Stimulated activated CD8-positive, alpha-beta memory T cell treated with anti-CD3 and anti-CD28 coated beads, Interleukin-7, amount 100 ng/mL, for 24 hours (primary cell): ENCODE measurements at regions not wholly inside any gene's neighbourhood (a gene's known extent, or its start where the extent isn't known, plus 50 kb on each side); places are given as distances from the start of the nearest gene placed in this dataset.

ENCODE experiments used
- DNase-seq: peaks from one replicate; pipeline ENCODE4 v3.0.0-alpha.2; 2020; ENCODE audit warnings: low read depth

DNA sequence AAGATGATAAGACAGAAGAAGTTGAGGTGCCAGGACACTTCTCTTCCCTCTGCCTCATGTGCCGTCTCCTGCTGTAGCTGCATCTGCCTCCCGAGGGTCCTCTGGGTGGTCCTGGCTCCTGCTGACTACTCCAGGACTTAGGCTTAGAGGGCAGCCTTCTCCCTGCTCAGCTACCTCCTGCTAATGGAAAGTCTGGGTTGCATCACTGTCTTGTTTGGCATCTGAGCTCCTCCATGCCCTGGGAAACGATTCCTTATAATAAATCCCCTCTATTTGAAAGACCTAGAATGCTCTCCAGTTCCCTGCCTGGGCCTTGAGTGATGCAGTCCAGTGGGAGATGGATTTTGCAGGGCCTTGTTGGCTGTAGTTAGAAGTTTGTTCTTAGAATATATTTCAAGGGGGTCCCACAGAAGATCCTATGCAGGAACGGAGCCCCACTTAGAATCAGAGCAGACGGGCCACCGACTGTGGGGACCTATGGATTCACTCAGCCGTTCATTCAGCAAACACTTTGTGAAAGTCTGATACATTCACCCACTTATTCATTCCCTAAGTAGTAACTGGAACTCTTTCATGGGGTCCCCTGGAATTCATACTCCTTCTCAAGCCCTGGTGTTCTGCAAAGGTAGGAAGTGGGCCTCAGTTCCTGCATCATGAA is 269.8 kb upstream of the HDAC4 start:
- DNase-seq, result no peak

DNA sequence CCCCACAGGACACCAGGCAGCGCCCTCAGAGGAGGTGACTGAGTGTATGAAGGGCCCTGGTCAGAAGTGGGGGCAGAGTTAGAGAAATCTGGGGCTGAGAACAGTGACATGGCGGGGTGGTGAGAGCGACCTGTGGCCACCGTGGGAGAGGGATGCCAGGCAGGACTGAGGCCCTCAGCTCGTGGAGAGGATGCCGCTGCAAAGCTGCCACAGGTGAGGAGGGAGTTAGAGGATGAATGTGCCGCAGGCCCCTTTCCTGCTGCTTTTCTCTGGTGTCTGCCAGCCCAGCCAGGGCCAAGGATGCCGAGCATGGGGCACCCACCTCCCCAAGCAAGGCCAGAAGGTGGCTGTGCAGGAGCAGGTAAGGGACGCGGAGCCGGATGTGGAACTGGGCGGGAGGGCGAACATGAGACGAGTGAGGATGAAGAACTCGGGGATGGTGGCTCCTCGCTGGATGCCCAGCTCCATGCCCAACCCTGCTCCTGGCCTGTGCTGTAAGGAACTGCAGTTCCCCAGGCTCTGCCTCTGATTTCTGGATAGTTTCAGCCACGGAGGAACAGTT is 269.2 kb upstream of the HDAC4 start:
- DNase-seq, result no peak

DNA sequence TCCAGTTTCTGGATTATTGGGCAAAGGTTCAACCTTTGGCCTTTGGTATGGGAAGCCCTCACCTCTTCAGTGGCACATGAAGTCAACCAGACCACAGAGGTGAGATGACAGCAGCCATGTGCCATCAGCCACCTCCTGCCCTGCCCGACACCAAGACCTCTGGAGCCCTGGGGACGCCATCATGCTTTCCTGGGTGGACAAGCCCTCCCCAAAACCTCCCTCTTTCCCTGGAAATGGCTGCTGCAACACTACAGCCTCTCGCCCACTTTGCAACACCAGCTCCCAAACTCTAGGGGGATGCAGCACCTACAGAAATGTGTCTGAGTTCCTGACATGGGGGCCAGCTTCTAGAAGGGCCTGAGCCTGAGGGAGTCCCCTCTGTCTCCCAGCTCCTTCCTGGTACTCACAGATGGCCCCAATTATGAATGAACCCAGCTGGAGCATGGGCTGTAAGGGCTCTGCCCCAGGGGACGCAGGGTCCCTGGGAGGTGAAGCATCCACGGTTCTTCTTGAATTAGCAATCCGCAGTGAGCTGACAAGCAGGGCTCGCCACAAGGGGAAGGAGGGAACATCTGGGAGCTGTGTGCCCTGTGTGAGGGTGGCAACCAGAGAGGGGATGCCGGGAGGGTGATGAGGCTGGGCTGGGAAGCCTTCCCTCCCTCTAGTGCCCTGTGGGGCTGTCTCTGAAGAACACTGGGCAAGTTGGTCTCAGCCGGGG is 268.5 kb upstream of the HDAC4 start:
- no peak for DNase-seq

DNA sequence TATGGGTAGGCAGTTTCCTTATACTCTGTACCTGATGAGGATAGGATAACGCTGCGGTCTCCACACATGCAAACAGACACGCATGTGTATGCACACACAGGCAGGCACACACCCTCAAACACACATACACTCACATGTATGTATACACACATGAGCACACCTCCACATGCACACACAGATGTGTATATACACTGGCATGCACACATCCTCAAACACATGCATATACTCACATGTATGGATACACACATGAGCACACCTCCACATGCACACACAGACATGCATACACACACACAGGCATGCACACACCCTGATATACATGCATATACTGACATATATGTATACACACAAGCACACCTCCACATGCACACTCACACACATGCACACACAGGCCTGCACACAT is 267.8 kb upstream of the HDAC4 start:
- no peak for DNase-seq

DNA sequence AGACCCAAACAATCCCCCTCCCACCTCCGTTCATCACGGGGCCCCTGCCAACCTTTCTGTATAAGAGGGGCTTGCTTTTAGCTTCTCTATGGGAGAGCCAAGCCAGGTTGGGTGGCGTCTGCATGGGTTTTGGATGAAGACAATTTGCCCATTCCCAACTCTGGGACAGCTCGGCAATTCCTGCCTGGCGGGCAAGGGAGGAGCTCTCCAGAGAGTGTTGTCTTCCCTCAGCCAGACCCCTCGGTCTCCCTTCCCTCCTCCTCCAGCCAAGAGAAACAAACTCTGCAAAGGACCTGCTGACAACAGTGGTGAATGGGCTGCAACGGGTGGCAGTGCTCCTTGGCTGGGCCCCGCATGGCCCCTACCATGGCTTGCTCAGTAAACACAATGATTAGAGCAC is 267.2 kb upstream of the HDAC4 start:
- DNase-seq, result no peak

DNA sequence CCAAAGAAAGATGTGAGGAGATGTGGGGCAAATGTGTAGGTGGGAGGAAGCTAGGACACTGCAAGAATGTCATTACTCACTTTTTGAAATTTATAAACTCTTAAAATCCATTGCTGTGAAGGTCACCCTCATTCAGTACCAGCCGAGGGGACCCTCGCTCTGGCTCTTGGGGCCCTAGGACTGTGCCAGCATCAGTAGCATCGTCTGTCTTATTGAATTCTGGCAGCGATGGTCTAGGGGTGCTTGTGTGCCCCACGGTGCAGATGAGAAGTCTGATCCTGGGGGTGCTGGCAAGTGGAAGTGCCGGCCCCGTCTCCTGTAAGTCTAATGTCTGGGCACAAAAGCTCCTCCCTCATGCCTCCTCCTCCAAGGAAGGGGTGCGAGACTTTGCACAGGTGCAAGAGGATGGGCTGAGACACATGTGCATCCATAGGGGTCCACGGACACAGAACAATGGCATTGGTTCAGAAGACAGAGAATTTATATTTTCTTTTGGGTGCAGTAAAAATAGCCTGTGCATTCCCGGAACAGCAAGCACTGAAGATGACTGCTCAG is 266.7 kb upstream of the HDAC4 start:
- no peak for DNase-seq

DNA sequence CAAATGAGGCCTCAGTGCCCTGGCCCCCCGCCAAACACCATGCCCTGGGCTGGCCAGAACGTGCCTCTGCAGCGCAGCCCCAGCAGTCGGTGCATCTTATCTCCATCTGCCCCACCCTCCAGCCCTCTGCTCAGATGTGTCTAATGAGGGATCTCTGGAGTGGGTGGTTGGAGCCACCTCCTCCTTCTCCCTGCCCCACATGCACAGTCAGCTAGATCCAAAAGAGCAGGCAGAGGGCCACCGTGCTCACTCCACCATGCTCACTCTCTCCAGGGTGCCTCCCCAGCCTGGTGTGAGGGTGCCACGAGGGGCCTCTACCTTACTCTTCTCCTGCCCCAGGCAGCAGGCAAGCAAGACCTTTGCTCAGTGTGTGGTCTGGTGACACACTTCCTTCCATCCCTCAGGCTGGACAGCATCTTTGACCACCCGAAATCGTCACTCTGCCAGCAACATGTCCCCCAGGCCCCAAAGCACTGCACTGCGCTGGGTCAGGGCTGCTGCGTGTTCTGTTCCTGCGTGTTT is 266.1 kb upstream of the HDAC4 start:
- DNase-seq, result no peak

DNA sequence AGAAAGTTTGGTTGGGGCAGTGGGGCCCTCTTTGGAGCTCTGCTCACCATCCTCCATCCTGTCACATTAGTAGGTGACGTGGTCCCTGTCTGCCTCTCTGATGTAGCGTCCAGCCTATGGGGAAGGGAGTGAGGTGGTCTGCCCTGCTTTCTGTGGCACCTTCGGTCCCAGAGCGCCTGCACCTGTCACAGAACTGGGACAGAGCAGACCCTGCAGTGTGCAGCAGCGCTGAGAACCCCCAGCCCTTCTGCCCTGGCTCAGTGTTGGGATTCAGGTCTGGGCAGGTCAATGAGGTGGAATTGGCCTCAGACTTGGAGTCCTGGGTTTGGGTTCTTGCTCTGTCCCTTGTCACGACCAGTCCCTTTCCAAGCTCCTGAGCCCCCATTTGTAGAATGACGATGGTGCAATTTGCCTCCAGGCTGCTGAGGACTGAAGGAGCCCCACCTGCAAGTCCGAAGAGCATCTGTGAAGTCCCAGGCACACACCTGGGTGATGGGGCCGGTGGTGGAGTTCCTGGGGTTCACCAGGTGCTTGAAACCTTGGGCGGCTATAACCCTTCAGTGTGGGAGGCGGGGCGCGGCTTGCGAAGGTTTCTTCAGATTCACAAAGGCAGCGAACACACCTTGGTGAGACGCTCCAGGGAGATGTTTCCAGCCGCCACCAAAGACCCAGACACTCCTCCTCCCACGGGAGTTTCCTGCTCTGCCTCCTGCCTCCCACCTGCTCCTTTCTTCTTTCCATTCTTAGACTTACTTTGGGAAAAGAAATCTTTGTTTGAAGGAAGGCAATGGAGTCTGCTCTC is 265.4 kb upstream of the HDAC4 start:
- DNase-seq, result no peak

DNA sequence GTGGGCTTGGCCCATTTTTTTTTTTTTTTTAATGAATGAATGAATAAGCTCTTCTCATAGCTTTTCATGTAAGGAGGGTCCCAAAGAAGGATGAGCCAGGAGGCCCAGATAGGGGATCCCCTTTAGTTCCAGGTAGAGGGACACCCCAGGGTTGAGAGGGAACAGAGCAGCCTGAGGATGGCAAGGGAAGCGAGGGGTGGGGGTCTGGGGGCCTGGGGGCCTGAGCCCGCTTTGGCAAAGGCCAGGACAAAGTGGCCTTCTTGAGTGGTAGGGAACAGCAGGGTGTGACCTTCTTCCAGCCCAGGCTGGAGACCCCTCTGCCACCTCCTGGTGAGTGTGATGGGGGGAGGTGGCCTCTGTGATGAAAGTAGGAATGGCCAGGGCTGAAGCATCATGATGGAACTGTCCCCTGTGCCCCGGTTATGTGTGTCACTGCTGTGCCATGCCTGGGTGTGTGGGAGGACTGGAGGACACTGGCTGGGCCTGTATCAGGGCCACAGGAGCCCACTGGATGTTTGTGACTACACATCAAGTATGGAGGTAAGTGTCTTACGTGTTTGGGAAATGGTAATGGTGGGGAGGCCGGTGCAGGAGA is 263.5 kb upstream of the HDAC4 start:
- no peak for DNase-seq

DNA sequence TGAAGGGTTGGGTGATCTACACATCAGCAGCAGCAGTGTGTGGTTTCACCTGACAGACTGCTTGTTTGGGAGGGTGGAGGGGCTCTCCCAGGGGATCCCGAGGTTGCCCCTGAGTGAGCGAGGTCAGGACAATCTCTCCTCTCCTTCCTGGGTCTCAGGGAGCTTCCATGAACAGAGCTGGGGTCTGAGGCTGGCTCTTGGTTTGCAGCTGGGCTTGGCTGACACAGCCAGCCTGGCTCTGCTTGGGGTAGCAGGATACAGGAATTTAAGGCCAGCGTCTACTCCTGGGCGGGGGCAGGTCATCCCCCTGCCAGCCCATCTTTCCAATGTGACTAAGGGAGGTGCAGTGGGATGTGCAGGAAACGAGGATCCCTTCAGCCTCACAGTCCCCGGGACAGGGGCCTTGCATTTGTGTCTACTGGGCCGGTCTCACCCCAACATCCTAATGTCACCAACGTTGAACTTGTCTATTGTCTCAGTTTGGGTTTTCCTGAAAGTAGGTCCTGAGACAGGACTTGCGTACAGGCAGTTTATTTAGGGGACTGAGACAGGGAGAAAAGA is 262.6 kb upstream of the HDAC4 start:
- no peak for DNase-seq

DNA sequence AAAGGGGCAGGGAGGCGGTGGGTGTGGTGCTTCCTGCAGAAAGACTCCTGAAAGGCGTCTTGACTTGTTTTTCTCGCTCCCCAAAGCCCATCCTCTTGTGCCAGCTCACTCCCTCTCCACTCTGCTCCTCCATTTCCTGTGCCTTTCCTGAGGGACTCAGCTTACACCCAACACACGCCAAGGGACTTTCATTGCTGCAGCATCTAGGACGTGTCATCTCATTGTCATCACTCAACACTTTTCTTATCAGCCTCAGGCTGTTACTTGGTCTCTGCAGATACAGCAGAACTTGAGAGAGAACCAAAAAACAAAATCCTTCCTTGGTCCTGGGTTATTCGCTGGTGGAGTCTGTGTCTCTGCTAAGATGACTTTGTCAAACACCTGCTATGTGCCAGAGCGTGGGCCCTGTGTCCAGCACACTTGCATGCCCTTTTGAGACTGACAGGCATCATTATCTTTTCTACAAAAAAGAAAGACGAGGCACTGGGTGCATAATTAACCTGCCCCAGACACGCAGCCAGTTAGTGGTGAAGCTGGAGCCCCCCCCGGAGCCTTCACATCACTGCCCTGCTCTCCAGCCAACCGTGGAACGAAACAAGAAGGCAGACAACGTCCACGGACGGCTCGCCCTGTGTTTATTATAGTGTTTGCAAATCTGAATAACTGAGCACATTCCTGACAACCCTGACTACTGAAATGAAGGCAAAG is 261.7 kb upstream of the HDAC4 start:
- DNase-seq, result no peak

DNA sequence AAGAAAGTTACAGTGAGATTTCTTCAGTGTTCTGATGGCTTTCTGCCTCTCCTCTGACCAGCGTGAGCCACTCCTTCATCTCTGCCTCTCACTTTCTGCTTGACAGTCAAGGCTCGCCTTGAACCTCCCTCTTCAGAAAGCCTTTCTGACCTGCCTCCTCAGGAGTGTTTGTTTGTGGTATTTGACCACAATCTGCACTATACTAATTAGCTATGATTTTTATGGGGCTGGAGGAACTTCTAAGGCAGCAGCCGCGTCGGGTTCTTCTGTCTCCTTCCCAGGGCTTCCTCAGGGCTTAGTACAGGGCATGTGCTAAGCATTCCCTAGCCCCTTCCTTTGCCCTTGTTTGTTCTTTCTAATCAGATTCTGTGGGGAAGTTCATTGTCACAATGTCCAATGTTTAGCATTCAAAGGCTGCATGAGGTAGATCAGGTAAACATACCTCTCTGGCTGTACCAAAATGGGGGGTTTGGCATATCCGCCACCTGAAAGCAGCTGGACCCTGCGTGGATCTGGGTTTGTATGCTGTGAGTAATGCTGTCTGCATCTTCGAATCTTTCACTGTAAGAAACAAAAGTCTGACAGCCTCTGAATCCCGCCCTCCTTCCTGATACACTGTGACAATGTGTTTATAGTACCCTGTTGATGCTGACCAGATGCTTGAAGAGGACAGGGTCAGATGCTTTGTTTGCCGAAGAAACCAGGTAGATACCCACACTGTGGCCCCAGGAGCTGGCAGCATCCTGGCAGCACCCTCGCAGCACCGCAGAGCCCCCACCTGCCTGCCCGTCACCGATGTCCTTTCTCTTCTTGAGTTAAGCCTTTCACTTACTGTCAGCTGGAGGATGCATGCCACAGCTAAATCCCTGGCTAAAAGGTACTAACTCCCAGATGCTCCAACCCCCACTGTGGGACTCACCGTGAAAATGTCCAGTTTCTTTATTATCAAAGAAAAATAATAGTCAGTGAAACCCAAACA is 260.8 kb upstream of the HDAC4 start:
- DNase-seq, result no peak

DNA sequence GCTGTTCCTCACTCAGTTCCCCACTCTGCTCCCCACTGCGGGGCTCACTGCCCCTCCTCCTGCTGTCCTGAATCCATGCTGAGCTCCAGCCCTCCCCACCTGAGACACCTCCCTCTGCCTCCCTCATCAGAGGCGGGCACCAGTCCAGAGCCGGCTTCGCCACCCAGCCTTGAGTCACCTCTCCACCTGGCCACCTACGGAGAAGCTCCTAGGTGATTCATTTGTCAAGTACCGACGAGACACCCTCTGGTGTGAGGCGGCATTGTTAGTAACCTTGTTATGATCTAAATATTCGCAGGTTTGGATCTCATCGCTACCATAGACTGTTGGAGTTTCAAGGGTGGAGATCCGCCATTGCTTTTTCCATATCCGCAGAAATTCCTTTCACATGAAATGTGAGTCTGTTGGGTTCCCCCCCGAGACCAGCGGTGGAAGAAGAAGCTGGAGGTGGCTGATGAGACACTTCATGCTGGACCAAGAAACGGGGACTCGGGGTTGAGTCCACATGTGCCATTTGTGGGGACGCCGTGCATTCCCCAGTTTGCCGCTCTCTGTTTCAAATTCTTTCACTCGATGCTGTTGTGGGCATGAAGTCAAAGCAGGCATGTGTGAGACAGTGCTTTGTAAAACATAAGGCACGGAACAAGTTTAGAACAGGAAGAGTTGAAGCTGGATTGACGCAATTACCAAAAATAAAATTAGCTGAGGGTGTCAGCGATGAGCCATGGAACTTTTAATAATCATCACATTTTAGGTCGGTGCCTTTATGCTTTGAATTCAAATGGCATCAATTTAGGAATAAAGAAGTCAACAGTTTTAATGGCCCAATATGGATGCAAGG is 259.8 kb upstream of the HDAC4 start:
- DNase-seq, result no peak

DNA sequence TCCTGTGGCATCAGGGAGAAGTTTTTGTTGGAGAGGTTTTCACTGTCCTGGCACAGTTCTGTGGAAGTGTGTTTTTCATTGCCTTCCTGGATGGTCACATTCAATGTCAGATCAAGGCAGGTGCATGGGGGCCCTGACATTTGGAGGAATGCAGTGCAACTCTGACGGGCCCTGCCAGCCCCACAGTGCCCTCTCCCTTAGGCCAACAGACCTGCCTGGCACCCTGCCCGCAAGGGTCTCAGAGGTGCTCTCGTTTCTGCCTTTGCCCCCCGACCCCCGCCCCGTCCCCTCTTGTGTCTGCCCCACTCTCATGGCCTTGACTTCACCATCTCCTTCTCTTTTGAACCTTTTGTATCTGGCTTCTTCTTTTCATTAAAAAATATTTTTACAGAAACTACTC is 257.2 kb upstream of the HDAC4 start:
- no peak for DNase-seq

DNA sequence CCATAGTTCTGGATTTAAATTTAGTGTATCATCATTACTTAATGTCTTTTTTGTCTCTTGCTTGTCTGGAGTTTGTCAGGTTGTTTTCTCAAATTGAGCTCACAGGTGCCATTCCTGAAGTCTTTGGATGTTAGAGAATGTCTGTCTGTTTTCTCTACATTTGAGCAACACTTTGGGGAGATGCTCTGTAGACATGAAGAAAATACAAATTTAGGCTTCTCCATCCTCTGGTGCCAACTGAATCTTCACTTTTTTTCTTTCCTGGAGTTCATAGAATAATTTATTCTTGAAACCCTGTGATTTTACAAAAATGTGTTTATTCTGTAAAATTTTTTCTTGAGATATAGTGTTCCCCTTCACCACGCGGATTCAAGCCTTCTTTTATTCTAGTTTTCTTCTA is 256.4 kb upstream of the HDAC4 start:
- DNase-seq, result no peak

DNA sequence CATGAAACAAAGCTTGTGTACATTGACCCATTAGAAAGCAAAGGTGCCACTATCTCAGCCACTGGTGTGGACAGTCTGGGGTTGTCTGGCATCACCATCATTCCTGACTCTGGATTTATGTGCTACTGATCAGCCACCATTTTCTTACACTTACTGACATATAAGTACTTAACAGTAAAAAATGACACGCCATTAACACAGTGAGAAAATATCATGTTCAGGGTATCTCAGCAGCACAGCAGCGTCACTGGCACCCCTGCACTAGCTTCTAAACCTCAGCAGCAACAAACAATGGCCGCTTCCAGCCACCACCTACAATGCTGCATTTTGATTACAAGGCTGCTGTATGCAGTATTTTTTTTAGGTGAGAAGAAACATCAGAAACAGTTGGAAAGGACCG is 253.4 kb upstream of the HDAC4 start:
- no peak for DNase-seq

DNA sequence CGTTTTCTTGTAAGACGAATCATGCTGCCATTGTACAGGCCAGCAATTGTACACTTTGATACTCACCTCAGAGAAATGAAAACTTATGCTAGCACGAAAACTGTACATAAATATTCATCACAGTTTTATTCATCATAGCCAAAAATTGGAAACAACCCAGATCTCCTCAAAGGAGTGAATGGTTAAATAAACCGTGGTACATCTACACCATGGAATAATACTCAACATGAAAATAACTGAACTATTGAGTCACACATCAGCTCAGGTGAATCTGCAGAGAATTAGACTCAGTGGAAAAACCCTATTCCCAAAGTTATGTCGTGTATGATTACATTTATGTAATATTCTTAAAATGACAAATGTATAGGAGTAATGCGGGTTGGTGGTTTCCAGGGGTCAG is 251.0 kb upstream of the HDAC4 start:
- no peak for DNase-seq

DNA sequence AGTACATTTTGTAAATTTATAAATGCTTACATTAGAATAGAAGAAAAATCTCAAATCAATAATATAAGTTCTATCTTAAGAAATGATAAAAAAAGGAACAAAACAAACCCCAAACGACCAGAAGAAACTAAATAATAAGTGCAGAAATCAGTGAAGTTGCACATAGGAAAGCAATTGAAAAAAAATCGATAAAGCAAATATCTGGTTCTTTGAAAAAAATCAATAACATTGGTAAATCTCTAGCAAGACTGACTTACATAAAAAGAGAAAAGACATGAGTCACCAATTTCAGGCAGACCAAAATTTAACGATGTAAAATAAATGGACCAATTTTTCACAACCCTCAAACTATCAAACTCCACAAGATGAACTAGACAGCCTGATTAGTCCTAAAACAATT is 249.9 kb upstream of the HDAC4 start:
- DNase-seq, result no peak

DNA sequence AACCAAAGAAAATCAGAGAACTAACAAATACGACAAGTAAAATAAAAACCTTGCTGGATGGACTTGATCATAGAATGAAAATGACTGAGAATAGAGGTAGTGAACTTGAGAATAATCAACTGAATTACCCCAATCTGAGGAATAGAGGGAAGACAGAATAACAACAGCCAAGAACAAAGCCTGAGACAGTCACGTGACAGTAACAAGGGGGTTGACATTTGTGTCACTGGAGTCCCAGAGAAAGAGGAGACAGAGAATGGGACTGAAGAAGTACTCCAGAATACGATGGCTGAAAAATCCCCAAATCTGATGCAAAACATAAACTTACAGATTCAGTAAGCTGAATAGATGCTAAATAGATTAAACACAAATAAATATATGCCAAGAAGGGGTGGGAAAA is 248.5 kb upstream of the HDAC4 start:
- DNase-seq, result no peak
